RWPE2 (cell line): ENCODE measurements at regions not wholly inside any gene's neighbourhood (a gene's known extent, or its start where the extent isn't known, plus 50 kb on each side); places are given as distances from the start of the nearest gene placed in this dataset.

Experiments
- ATAC-seq: fragments of 200-7000 bp; cut with Tn5 transposase; 3 replicates; pipeline ENCODE4 v1.9.1; 2021; ENCODE audit warnings: low read depth
- DNase-seq: peaks from one replicate; pipeline ENCODE4 v3.0.0-alpha.2; 2020; ENCODE audit warnings: low spot score
- H3K27ac ChIP-seq: fragments of 450-650 bp; 2 replicates; pipeline ENCODE4 v1.5.1; 2017; ENCODE audit warnings: mild to moderate bottlenecking; ENCODE audit not compliant: poor library complexity, severe bottlenecking
- H3K27me3 ChIP-seq: fragments of 250-450 bp; sonication (Bioruptor Pico); 2 replicates; pipeline ENCODE4 v1.5.1; 2021; ENCODE audit warnings: mild to moderate bottlenecking, moderate library complexity; ENCODE audit not compliant: insufficient read depth, poor library complexity, severe bottlenecking
- H3K36me3 ChIP-seq: fragments of 250-450 bp; sonication (Bioruptor Pico); 2 replicates; pipeline ENCODE4 v1.5.1; 2020; ENCODE audit warnings: low read depth, mild to moderate bottlenecking, moderate library complexity
- H3K4me1 ChIP-seq: fragments of 250-450 bp; sonication (Bioruptor Pico); 2 replicates; pipeline ENCODE4 v1.5.1; 2021; ENCODE audit warnings: mild to moderate bottlenecking, moderate library complexity; ENCODE audit not compliant: insufficient read depth, poor library complexity, severe bottlenecking
- H3K4me3 ChIP-seq: fragments of 250-450 bp; sonication (Bioruptor Pico); 2 replicates; pipeline ENCODE4 v1.5.1; 2021; ENCODE audit warnings: mild to moderate bottlenecking, moderate library complexity; ENCODE audit not compliant: severe bottlenecking
- H3K9me3 ChIP-seq: fragments of 250-450 bp; sonication (Bioruptor Pico); 2 replicates; pipeline ENCODE4 v1.5.1; 2021; ENCODE audit warnings: mild to moderate bottlenecking, moderate library complexity; ENCODE audit not compliant: severe bottlenecking
- CTCF ChIP-seq: fragments of 450-650 bp; IDR thresholded peaks from one replicate; pipeline ENCODE4 v1.5.1; 2017; ENCODE audit warnings: mild to moderate bottlenecking, moderate library complexity; ENCODE audit not compliant: poor library complexity, severe bottlenecking

GRCh38 chr21:14836950-14837349, 227.8 kb downstream of the NRIP1 start:
- no peaks in the 10 kb centered on the region for H3K27me3 ChIP-seq
- DNase-seq (no peak), ATAC-seq (no peak)
- no peak overlapping the region for H3K27ac ChIP-seq
- no peaks in the 10 kb centered on the region for H3K36me3 ChIP-seq
- H3K4me3 ChIP-seq: no peak overlapping the region
- H3K9me3 ChIP-seq: no peaks in the 10 kb centered on the region
- H3K4me1 ChIP-seq: no peaks in the 10 kb centered on the region
- TF ChIP-seq CTCF: no peak

- ATAC-seq: no peak
- no peaks in the 10 kb centered on the region for H3K27me3 ChIP-seq
- H3K9me3 ChIP-seq: no peaks in the 10 kb centered on the region
- no peaks in the 10 kb centered on the region for H3K36me3 ChIP-seq
- no peak overlapping the region for H3K27ac ChIP-seq
- no peak for DNase-seq
- H3K4me3 ChIP-seq: no peak overlapping the region
- TF ChIP-seq CTCF: no peak
- no peaks in the 10 kb centered on the region for H3K4me1 ChIP-seq
Measured at GRCh38 chr21:14833666-14834351, 231.0 kb downstream of the NRIP1 start.

- H3K4me3 ChIP-seq: no peak overlapping the region
- DNase-seq (no peak), ATAC-seq (no peak)
- H3K27ac ChIP-seq: no peak overlapping the region
- no peaks in the 10 kb centered on the region for H3K27me3 ChIP-seq
- no peaks in the 10 kb centered on the region for H3K36me3 ChIP-seq
- no peak for TF ChIP-seq CTCF
- H3K9me3 ChIP-seq: no peaks in the 10 kb centered on the region
- H3K4me1 ChIP-seq: no peaks in the 10 kb centered on the region
Measured at GRCh38 chr21:14833241-14833640, 231.6 kb downstream of the NRIP1 start.

- H3K9me3 ChIP-seq: no peaks in the 10 kb centered on the region
- no peaks in the 10 kb centered on the region for H3K4me1 ChIP-seq
- no peaks in the 10 kb centered on the region for H3K27me3 ChIP-seq
- TF ChIP-seq CTCF: no peak
- ATAC-seq (no peak), DNase-seq (no peak)
- no peaks in the 10 kb centered on the region for H3K36me3 ChIP-seq
- H3K4me3 ChIP-seq: no peak overlapping the region
- H3K27ac ChIP-seq: no peak overlapping the region
Measured at GRCh38 chr21:14830307-14830706, 234.5 kb downstream of the NRIP1 start.

- no peak for TF ChIP-seq CTCF
- H3K4me3 ChIP-seq: no peak overlapping the region
- H3K4me1 ChIP-seq: no peaks in the 10 kb centered on the region
- H3K9me3 ChIP-seq: no peaks in the 10 kb centered on the region
- ATAC-seq (no peak), DNase-seq (no peak)
- H3K27me3 ChIP-seq: no peaks in the 10 kb centered on the region
- no peak overlapping the region for H3K27ac ChIP-seq
- H3K36me3 ChIP-seq: no peaks in the 10 kb centered on the region
Measured at GRCh38 chr21:14829685-14830084, 235.1 kb downstream of the NRIP1 start.
